ENCODE measurements at regions not wholly inside any gene's neighbourhood (a gene's known extent, or its start where the extent isn't known, plus 50 kb on each side); places are given as distances from the start of the nearest gene placed in this dataset.

DNA sequence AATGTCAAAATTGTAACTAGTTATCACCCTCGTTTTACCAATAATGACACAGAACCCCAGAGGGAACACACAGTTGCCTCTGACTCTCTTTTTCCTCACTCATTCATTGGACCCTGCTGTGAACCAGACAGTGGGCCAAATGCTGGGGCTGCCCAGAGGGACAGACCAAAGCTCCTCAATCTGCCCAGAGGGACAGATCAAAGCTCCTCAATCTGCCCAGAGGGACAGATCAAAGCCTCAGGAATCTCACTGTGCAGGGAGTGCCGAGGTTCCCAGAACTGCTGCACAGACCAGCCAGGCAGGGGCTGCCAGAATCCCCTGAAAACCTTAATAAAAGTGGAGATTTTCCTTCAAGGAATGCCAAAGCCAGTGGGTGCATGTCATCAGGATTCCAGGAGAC, 179.1 kb downstream of the SOD2 start:
- TF ChIP-seq, protein P1, sequence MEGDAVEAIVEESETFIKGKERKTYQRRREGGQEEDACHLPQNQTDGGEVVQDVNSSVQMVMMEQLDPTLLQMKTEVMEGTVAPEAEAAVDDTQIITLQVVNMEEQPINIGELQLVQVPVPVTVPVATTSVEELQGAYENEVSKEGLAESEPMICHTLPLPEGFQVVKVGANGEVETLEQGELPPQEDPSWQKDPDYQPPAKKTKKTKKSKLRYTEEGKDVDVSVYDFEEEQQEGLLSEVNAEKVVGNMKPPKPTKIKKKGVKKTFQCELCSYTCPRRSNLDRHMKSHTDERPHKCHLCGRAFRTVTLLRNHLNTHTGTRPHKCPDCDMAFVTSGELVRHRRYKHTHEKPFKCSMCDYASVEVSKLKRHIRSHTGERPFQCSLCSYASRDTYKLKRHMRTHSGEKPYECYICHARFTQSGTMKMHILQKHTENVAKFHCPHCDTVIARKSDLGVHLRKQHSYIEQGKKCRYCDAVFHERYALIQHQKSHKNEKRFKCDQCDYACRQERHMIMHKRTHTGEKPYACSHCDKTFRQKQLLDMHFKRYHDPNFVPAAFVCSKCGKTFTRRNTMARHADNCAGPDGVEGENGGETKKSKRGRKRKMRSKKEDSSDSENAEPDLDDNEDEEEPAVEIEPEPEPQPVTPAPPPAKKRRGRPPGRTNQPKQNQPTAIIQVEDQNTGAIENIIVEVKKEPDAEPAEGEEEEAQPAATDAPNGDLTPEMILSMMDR (IDR thresholded peaks at IDR 0.05; ENCODE audit: low read depth, low read length), result no peak
- H3K9me3 ChIP-seq (ENCODE audit: control insufficient read depth, insufficient read depth, low read length), result no peaks in the 10 kb centered on the region
- no peaks in the 10 kb centered on the region for H3K27me3 ChIP-seq (ENCODE audit: control insufficient read depth, insufficient read depth, low read length)
- ChIA-PET POLR2A (no interaction called here), CTCF (no interaction called here)
- no peak overlapping the region for H3K4me3 ChIP-seq (ENCODE audit: low read depth, low read length)
- H3K27ac ChIP-seq (ENCODE audit: low read depth, low read length), result no peak overlapping the region
- no peak for DNase-seq (ENCODE audit: low read depth, low spot score)

DNA sequence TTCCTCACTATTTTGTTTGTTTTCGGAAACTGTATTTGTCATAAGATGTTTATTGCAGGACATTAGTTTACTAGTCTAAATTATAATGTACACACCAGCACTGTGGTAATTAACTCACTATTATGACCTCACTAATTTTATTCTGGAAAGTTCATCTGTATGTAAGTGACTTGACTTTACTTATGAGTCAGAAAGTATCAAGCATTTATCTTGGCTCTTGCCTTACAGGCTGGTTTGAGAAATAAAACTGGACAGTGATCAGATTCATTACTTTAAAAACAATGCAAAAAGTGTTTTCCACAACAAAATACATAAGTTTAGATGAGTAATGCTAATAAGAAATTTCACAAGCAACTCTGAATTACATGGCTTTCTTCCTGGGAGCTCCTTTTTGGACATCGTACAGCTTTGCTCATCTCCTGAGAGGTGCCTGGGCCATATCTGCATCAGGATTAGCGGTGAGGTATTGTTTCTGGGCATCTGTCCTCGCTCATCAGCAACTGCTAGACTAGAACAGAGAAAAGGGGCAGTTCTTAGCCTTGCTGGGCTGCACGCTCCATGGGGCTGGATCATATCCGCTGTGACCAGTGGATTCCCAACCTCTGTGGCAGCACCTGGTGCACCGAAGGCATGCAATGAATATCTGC, 179.8 kb downstream of the SOD2 start:
- no peak overlapping the region for H3K4me3 ChIP-seq (ENCODE audit: low read depth, low read length)
- POLR2A ChIA-PET, result no interaction called here
- no peaks in the 10 kb centered on the region for H3K9me3 ChIP-seq (ENCODE audit: control insufficient read depth, insufficient read depth, low read length)
- CTCF ChIA-PET, result no interaction called here
- H3K27me3 ChIP-seq (ENCODE audit: control insufficient read depth, insufficient read depth, low read length), result no peaks in the 10 kb centered on the region
- TF ChIP-seq, protein P1 (IDR thresholded peaks at IDR 0.05; ENCODE audit: low read depth, low read length), result no peak
- no peak overlapping the region for H3K27ac ChIP-seq (ENCODE audit: low read depth, low read length)
- no peak for DNase-seq (ENCODE audit: low read depth, low spot score)

DNA sequence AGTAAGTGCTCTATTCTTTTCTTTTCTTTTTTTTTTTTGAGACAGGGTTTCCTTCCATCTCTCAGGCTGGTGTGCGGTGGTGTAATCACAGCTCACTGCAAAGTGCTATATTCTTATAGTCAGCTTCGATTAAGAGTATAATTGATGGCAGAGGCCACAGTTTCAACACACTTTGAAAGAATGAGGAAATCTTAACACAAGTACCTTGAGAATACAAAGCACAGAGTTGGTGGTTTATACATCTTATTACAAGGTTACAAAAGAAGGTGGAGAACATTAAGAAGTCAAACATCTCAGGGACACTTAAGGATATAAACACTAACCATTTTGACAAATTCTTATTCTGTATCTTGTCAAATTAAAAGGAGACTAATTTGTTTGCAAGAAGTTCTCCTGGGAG, 180.5 kb downstream of the SOD2 start:
- no peak for DNase-seq (ENCODE audit: low read depth, low spot score)
- no peak overlapping the region for H3K4me3 ChIP-seq (ENCODE audit: low read depth, low read length)
- ChIA-PET CTCF (no interaction called here), POLR2A (no interaction called here)
- no peaks in the 10 kb centered on the region for H3K9me3 ChIP-seq (ENCODE audit: control insufficient read depth, insufficient read depth, low read length)
- H3K27me3 ChIP-seq (ENCODE audit: control insufficient read depth, insufficient read depth, low read length), result no peaks in the 10 kb centered on the region
- TF ChIP-seq, protein P1 (IDR thresholded peaks at IDR 0.05; ENCODE audit: low read depth, low read length), result no peak
- no peak overlapping the region for H3K27ac ChIP-seq (ENCODE audit: low read depth, low read length)

DNA sequence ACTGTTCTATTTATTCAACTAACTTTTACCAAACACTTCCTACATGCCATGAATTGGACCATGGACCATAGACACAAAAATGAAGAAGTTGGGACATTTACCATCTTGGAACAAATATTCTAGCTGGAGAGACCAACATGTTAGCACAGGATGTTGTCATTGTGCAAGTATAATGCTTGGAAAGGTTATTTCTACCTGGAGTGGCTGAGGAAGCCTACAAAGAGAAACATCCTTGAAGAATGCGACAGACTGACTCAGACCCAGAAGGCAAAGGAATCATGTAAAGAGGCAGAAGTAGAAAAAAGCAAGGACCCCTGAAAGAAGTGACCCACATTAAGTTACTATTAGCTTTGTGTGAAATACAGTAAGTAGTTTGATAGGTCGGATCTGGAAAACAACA, 180.9 kb downstream of the SOD2 start:
- POLR2A ChIA-PET, result no interaction called here
- TF ChIP-seq, protein P1 (IDR thresholded peaks at IDR 0.05; ENCODE audit: low read depth, low read length), result no peak
- no peak overlapping the region for H3K4me3 ChIP-seq (ENCODE audit: low read depth, low read length)
- H3K27me3 ChIP-seq (ENCODE audit: control insufficient read depth, insufficient read depth, low read length), result no peaks in the 10 kb centered on the region
- no peak for DNase-seq (ENCODE audit: low read depth, low spot score)
- CTCF ChIA-PET, result no interaction called here
- H3K9me3 ChIP-seq (ENCODE audit: control insufficient read depth, insufficient read depth, low read length), result no peaks in the 10 kb centered on the region
- no peak overlapping the region for H3K27ac ChIP-seq (ENCODE audit: low read depth, low read length)

DNA sequence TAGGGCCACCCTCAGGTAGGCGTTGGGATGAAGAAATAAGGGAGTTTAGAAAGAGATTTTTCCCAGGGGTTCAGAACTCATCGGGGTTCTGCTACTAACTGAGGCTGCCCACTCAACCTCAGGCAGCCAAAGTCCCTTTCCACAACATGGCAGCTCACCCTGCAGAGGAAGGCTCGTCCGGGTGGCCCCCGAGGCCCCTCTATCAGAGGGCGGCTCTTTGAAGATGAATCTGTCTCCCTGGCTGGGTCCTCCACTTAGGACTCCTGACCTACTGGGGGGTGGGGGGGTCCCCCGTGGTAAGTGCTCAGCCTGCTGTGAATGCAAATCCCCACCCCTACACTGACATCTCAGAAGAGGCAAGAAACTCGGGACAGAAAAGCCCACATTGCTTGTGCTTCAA, 182.9 kb downstream of the SOD2 start:
- Histone ChIP-seq H3K9me3 (ENCODE audit: control insufficient read depth, insufficient read depth, low read length) (peaks cover 6% of the 10 kb centered on the region; the same call in 1 of the 2 replicates), H3K27ac (ENCODE audit: low read depth, low read length) (peak overlapping the region; percentile 11), H3K27me3 (ENCODE audit: control insufficient read depth, insufficient read depth, low read length) (no peaks in the 10 kb centered on the region), H3K4me3 (ENCODE audit: low read depth, low read length) (no peak overlapping the region)
- ChIA-PET CTCF (no interaction called here), POLR2A (no interaction called here)
- TF ChIP-seq, protein P1 (IDR thresholded peaks at IDR 0.05; ENCODE audit: low read depth, low read length), result no peak
- no peak for DNase-seq (ENCODE audit: low read depth, low spot score)
